Endodermal cell (in vitro differentiated cells): ENCODE measurements at regions not wholly inside any gene's neighbourhood (a gene's known extent, or its start where the extent isn't known, plus 50 kb on each side); places are given as distances from the start of the nearest gene placed in this dataset.

Source experiments
- DNase-seq: peaks from one replicate; pipeline ENCODE4 v3.0.0-alpha.2; 2017
- H3K27ac ChIP-seq: 2 replicates; pipeline ENCODE4 v1.5.1; 2013; ENCODE audit warnings: mild to moderate bottlenecking, low read depth, low read length, moderate library complexity
- H3K27me3 ChIP-seq: 2 replicates; pipeline ENCODE4 v1.6.1; 2013; ENCODE audit warnings: mild to moderate bottlenecking, low read length, moderate library complexity; ENCODE audit not compliant: insufficient read depth, control insufficient read depth, poor library complexity, severe bottlenecking
- H3K36me3 ChIP-seq: 2 replicates; pipeline ENCODE4 v1.7.0; 2013; ENCODE audit warnings: mild to moderate bottlenecking, low read length, moderate library complexity; ENCODE audit not compliant: control insufficient read depth, insufficient read depth
- H3K4me1 ChIP-seq: one replicate; pipeline ENCODE4 v1.7.0; 2013; ENCODE audit warnings: low read length; ENCODE audit not compliant: control insufficient read depth, insufficient read depth
- H3K4me3 ChIP-seq: 2 replicates; pipeline ENCODE4 v1.5.1; 2013; ENCODE audit warnings: mild to moderate bottlenecking, low read length, moderate library complexity
- H3K9ac ChIP-seq: 2 replicates; pipeline ENCODE4 v1.6.1; 2013; ENCODE audit warnings: mild to moderate bottlenecking, low read length, moderate library complexity; ENCODE audit not compliant: poor library complexity, severe bottlenecking; ENCODE audit errors: extremely low read depth
- H3K9me3 ChIP-seq: 2 replicates; pipeline ENCODE4 v1.6.1; 2013; ENCODE audit warnings: mild to moderate bottlenecking, low read length, moderate library complexity; ENCODE audit not compliant: control insufficient read depth
- H3K27ac Mint-ChIP-seq: 2 replicates; pipeline ENCODE4 v1.8.0; 2020; ENCODE audit warnings: mixed read lengths
- H3K27me3 Mint-ChIP-seq: 2 replicates; pipeline ENCODE4 v1.8.0; 2021; ENCODE audit warnings: mild to moderate bottlenecking, mixed read lengths; ENCODE audit not compliant: insufficient read depth
- H3K36me3 Mint-ChIP-seq: 2 replicates; pipeline ENCODE4 v1.8.0; 2020; ENCODE audit warnings: low read depth, mixed read lengths
- H3K4me1 Mint-ChIP-seq: 2 replicates; pipeline ENCODE4 v1.8.0; 2020; ENCODE audit warnings: mixed read lengths
- H3K4me3 Mint-ChIP-seq: 2 replicates; pipeline ENCODE4 v1.8.0; 2020; ENCODE audit warnings: mild to moderate bottlenecking, moderate library complexity, mixed read lengths
- H3K9me3 Mint-ChIP-seq: 2 replicates; pipeline ENCODE4 v1.8.0; 2020; ENCODE audit warnings: mild to moderate bottlenecking, mixed read lengths
- CTCF ChIP-seq: fragments of 200-600 bp; sonication (generic); conservative IDR thresholded peaks from 2 replicates; pipeline ENCODE4 v1.5.0; 2021; ENCODE audit warnings: antibody characterized with exemption, mild to moderate bottlenecking
- WGBS, 2 experiments: methylation state at CpG; one replicate each; pipeline versions ENCODE4 v1.1.5 to v1.1.7; 2013; ENCODE audit warnings: missing lambda C conversion rate in 2 of 2, mixed read lengths in 1 of 2; ENCODE audit not compliant: insufficient coverage in 1 of 2, insufficient read length in 1 of 2; 5-methylcytosine and 5-hydroxymethylcytosine counted together

DNA sequence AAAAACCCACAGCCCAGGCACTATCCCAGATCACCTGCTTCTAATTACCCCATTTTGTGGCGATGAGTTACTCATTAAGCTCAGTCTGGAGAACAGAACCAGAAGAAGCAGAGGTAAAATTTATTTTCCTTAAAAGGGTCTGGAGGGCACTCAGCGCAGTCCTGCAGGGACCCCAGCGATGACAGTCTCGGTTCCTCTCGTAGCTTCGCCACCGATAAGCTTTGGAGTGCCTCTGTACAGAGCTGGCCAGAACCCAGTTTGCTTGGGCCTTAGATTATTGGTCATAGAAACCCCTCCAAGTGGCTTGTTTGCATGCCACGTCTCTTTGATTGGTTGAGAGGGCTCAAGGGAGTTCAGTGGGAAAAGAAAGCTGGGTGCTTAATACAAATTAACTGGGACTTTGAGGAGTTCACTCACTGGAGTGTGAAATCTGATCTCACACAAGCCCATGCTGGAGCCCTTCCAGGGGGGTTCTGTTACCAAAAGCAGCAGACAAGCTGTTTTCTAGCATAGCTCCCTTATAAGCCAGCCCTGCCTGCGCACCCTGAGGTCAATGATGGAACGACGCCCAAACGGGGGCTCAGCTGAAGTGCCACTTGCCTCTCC is 158.5 kb upstream of the ARID1B start:
- H3K4me1 Mint-ChIP-seq, result peaks cover 30% of the 10 kb centered on the region
- TF ChIP-seq CTCF, result peak; percentile 56
- Histone ChIP-seq H3K4me3 (no peak overlapping the region), H3K4me1 (peaks cover 5% of the 10 kb centered on the region), H3K36me3 (no peaks in the 10 kb centered on the region), H3K27ac (no peak overlapping the region), H3K9ac (no peak overlapping the region), H3K27me3 (no peaks in the 10 kb centered on the region), H3K9me3 (peaks cover 17% of the 10 kb centered on the region)
- H3K27me3 Mint-ChIP-seq, result no peaks in the 10 kb centered on the region
- peaks cover 13% of the 10 kb centered on the region for H3K9me3 Mint-ChIP-seq
- peak; percentile 79 for DNase-seq
- 88 to 91% methylated on average over 11 to 12 of the region's 12 CpGs for WGBS, 2 experiments
- no peak overlapping the region for H3K27ac Mint-ChIP-seq
- H3K36me3 Mint-ChIP-seq, result no peaks in the 10 kb centered on the region
- H3K4me3 Mint-ChIP-seq, result no peak overlapping the region

- no peak for TF ChIP-seq CTCF
- Mint-ChIP-seq H3K9me3 (peaks cover 20% of the 10 kb centered on the region), H3K27ac (no peak overlapping the region), H3K4me3 (no peak overlapping the region), H3K4me1 (peaks cover 30% of the 10 kb centered on the region), H3K27me3 (no peaks in the 10 kb centered on the region), H3K36me3 (peaks cover 2% of the 10 kb centered on the region)
- Histone ChIP-seq H3K9me3 (peaks cover 25% of the 10 kb centered on the region), H3K27me3 (no peaks in the 10 kb centered on the region), H3K9ac (no peak overlapping the region), H3K36me3 (no peaks in the 10 kb centered on the region), H3K4me3 (no peak overlapping the region), H3K27ac (no peak overlapping the region), H3K4me1 (peaks cover 5% of the 10 kb centered on the region)
- DNase-seq, result peak; percentile 10
- 96 to 97% methylated on average over 3 of the region's 3 CpGs for WGBS, 2 experiments
These were observed 159.2 kb upstream of the ARID1B start for GRCh38 chr6:156617941-156618340.

- Mint-ChIP-seq H3K4me3 (no peak overlapping the region), H3K9me3 (peaks cover 26% of the 10 kb centered on the region), H3K27me3 (no peaks in the 10 kb centered on the region), H3K4me1 (peaks cover 30% of the 10 kb centered on the region), H3K27ac (peak overlapping the region; percentile 84), H3K36me3 (peaks cover 2% of the 10 kb centered on the region)
- peaks cover 5% of the 10 kb centered on the region for H3K4me1 ChIP-seq
- no peak for TF ChIP-seq CTCF
- H3K36me3 ChIP-seq, result no peaks in the 10 kb centered on the region
- peak; percentile 36 for DNase-seq
- no peaks in the 10 kb centered on the region for H3K27me3 ChIP-seq
- no peak overlapping the region for H3K27ac ChIP-seq
- H3K9me3 ChIP-seq, result peaks cover 31% of the 10 kb centered on the region
- H3K4me3 ChIP-seq, result no peak overlapping the region
- no peak overlapping the region for H3K9ac ChIP-seq
- WGBS, 2 experiments, result 89 to 95% methylated on average over 7 to 9 of the region's 10 CpGs
These were observed 159.8 kb upstream of the ARID1B start for GRCh38 chr6:156617376-156617775.
